NCI-H82 treated with DMSO at 0.1 percent for 48 hours (cell line): ENCODE measurements at regions not wholly inside any gene's neighbourhood (a gene's known extent, or its start where the extent isn't known, plus 50 kb on each side); places are given as distances from the start of the nearest gene placed in this dataset.
"Not testable (repeated sequence)": the region's sequence is repeated elsewhere in the genome, so short reads cannot be mapped to it uniquely, and the experiment has no call there.

Experiments used
- DNase-seq: peaks from one replicate; lab custom pipeline; 2025; ENCODE audit not compliant: unreplicated experiment; lab: John Stamatoyannopoulos, UW

- peak; percentile 81 for DNase-seq
Observed at GRCh38 chr12:105454688-105455087, 124.2 kb downstream of the C12orf75 start.

GRCh38 chr12:105455261-105455660 lies 124.8 kb downstream of the C12orf75 start:
- DNase-seq, result no peak

- no peak for DNase-seq
Observed at GRCh38 chr12:105457026-105457425, 126.5 kb downstream of the C12orf75 start.

GRCh38 chr12:105459760-105460330 lies 129.4 kb downstream of the C12orf75 start:
- DNase-seq, result no peak

- DNase-seq, result peak; percentile 47
Observed at GRCh38 chr12:105461271-105461943, 130.9 kb downstream of the C12orf75 start.

GRCh38 chr12:105461944-105462762 lies 131.7 kb downstream of the C12orf75 start:
- no peak for DNase-seq

GRCh38 chr12:105462831-105463230 lies 132.3 kb downstream of the C12orf75 start:
- no peak for DNase-seq

- DNase-seq, result peak; percentile 97
Observed at GRCh38 chr12:105464406-105464805, 133.9 kb downstream of the C12orf75 start.

- DNase-seq, result no peak
Observed at GRCh38 chr12:105466231-105466900, 135.9 kb downstream of the C12orf75 start.

- no peak for DNase-seq
Observed at GRCh38 chr12:105466901-105467598, 136.6 kb downstream of the C12orf75 start.

GRCh38 chr12:105467710-105468366 lies 137.3 kb downstream of the C12orf75 start:
- DNase-seq, result no peak

GRCh38 chr12:105468464-105468863 lies 138.0 kb downstream of the C12orf75 start:
- peak; percentile 32 for DNase-seq

GRCh38 chr12:105469211-105469610 lies 138.7 kb downstream of the C12orf75 start:
- DNase-seq, result no peak

GRCh38 chr12:105469701-105470100 lies 139.2 kb downstream of the C12orf75 start:
- no peak for DNase-seq

- no peak for DNase-seq
Observed at GRCh38 chr12:105470102-105470501, 139.6 kb downstream of the C12orf75 start.

- DNase-seq, result peak; percentile 97
Observed at GRCh38 chr12:105470601-105471000, 140.1 kb downstream of the C12orf75 start.

- no peak for DNase-seq
Observed at GRCh38 chr12:105474672-105475071, 144.2 kb downstream of the C12orf75 start.

GRCh38 chr12:105476616-105477015 lies 146.1 kb downstream of the C12orf75 start:
- DNase-seq, result no peak

GRCh38 chr12:105477873-105478272 lies 147.4 kb downstream of the C12orf75 start:
- DNase-seq, result peak; percentile 71

- DNase-seq, result not testable (repeated sequence)
Observed at GRCh38 chr12:105478788-105479187, 148.3 kb downstream of the C12orf75 start.
